DND-41 (cell line): ENCODE measurements at regions not wholly inside any gene's neighbourhood (a gene's known extent, or its start where the extent isn't known, plus 50 kb on each side); places are given as distances from the start of the nearest gene placed in this dataset.

Experiments
- ATAC-seq: fragments of 200-7000 bp; cut with Tn5 transposase; 3 replicates; pipeline ENCODE4 v1.9.1; 2021; ENCODE audit warnings: low read depth; ENCODE audit not compliant: insufficient read depth
- DNase-seq: peaks from one replicate; pipeline ENCODE4 v3.0.0-alpha.2; 2020
- H2AFZ ChIP-seq: 2 replicates; pipeline ENCODE4 v1.6.0; 2012; ENCODE audit warnings: low read depth, low read length
- H3K27ac ChIP-seq: 2 replicates; pipeline ENCODE4 v1.5.1; 2012; ENCODE audit warnings: low read length, inconsistent platforms
- H3K27me3 ChIP-seq: fragments of 200-600 bp; sonication (generic); 2 replicates; pipeline ENCODE4 v1.6.0; 2012; ENCODE audit warnings: low read length, mild to moderate bottlenecking, inconsistent platforms; ENCODE audit not compliant: insufficient read depth, poor library complexity
- H3K36me3 ChIP-seq: 2 replicates; pipeline ENCODE4 v1.5.1; 2012; ENCODE audit warnings: low read length, inconsistent platforms; ENCODE audit not compliant: insufficient read depth
- H3K4me1 ChIP-seq: 2 replicates; pipeline ENCODE4 v1.5.1; 2012; ENCODE audit warnings: mild to moderate bottlenecking, low read length; ENCODE audit not compliant: insufficient read depth
- H3K4me2 ChIP-seq: 2 replicates; pipeline ENCODE4 v1.6.0; 2012; ENCODE audit warnings: mild to moderate bottlenecking, moderate library complexity, low read length, inconsistent platforms; ENCODE audit not compliant: insufficient read depth
- H3K4me3 ChIP-seq, 2 experiments: fragments of 200-600 bp in 1 of 2; shearing (Covaris generic) in 1 of 2; 2 replicates each; pipeline ENCODE4 v1.5.1; 2012 to 2016; ENCODE audit warnings: inconsistent platforms in 2 of 2, low read length in 2 of 2, mild to moderate bottlenecking in 2 of 2, low read depth in 1 of 2, moderate library complexity in 1 of 2
- H3K79me2 ChIP-seq: 2 replicates; pipeline ENCODE4 v1.6.0; 2012; ENCODE audit warnings: low read length, inconsistent platforms; ENCODE audit not compliant: insufficient read depth
- H3K9ac ChIP-seq: 2 replicates; pipeline ENCODE4 v1.6.0; 2012; ENCODE audit warnings: low read depth, mild to moderate bottlenecking, inconsistent platforms, low read length, moderate library complexity
- H3K9me3 ChIP-seq: 2 replicates; pipeline ENCODE4 v1.5.1; 2012; ENCODE audit warnings: low read length, moderate library complexity, mild to moderate bottlenecking, inconsistent platforms; ENCODE audit not compliant: insufficient read depth, severe bottlenecking
- H4K20me1 ChIP-seq: 2 replicates; pipeline ENCODE4 v1.6.0; 2012; ENCODE audit warnings: low read length; ENCODE audit not compliant: insufficient read depth
- EZH2 ChIP-seq: IDR thresholded peaks from 3 replicates; pipeline ENCODE4 v1.6.1; 2012; ENCODE audit warnings: borderline replicate concordance, low read depth, mild to moderate bottlenecking, moderate library complexity, low read length, inconsistent platforms; ENCODE audit not compliant: severe bottlenecking
- TF ChIP-seq, protein P1 (sequence below): IDR thresholded peaks from 2 replicates; pipeline ENCODE4 v1.5.1; 2012; ENCODE audit warnings: borderline replicate concordance, low read length, moderate library complexity, mild to moderate bottlenecking; ENCODE audit not compliant: poor library complexity, severe bottlenecking; ENCODE audit errors: extremely low read depth

GRCh38 chr2:38163579-38163978 is 87.6 kb upstream of the CYP1B1 start:
- DNase-seq (no peak), ATAC-seq (no peak)
- H3K9me3 ChIP-seq, result no peaks in the 10 kb centered on the region
- no peaks in the 10 kb centered on the region for H3K79me2 ChIP-seq
- no peak overlapping the region for H2AFZ ChIP-seq
- H3K27ac ChIP-seq, result no peak overlapping the region
- no peaks in the 10 kb centered on the region; the same call in 1 of the 2 replicates for H4K20me1 ChIP-seq
- no peak overlapping the region for H3K9ac ChIP-seq
- peaks cover 23% of the 10 kb centered on the region for H3K27me3 ChIP-seq
- no peak overlapping the region for H3K4me2 ChIP-seq
- H3K36me3 ChIP-seq, result no peaks in the 10 kb centered on the region
- H3K4me1 ChIP-seq, result no peaks in the 10 kb centered on the region
- TF ChIP-seq, protein P1, sequence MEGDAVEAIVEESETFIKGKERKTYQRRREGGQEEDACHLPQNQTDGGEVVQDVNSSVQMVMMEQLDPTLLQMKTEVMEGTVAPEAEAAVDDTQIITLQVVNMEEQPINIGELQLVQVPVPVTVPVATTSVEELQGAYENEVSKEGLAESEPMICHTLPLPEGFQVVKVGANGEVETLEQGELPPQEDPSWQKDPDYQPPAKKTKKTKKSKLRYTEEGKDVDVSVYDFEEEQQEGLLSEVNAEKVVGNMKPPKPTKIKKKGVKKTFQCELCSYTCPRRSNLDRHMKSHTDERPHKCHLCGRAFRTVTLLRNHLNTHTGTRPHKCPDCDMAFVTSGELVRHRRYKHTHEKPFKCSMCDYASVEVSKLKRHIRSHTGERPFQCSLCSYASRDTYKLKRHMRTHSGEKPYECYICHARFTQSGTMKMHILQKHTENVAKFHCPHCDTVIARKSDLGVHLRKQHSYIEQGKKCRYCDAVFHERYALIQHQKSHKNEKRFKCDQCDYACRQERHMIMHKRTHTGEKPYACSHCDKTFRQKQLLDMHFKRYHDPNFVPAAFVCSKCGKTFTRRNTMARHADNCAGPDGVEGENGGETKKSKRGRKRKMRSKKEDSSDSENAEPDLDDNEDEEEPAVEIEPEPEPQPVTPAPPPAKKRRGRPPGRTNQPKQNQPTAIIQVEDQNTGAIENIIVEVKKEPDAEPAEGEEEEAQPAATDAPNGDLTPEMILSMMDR, result no peak
- TF ChIP-seq EZH2, result no peak
- no peak overlapping the region for H3K4me3 ChIP-seq

- H3K27ac ChIP-seq, result no peak overlapping the region
- no peaks in the 10 kb centered on the region for H3K36me3 ChIP-seq
- no peaks in the 10 kb centered on the region for H3K4me1 ChIP-seq
- peaks cover 28% of the 10 kb centered on the region for H3K27me3 ChIP-seq
- H3K4me2 ChIP-seq, result no peak overlapping the region
- H3K9ac ChIP-seq, result no peak overlapping the region
- no peak overlapping the region for H2AFZ ChIP-seq
- no peaks in the 10 kb centered on the region; the same call in 1 of the 2 replicates for H4K20me1 ChIP-seq
- H3K9me3 ChIP-seq, result no peaks in the 10 kb centered on the region
- no peaks in the 10 kb centered on the region for H3K79me2 ChIP-seq
- ATAC-seq, result no peak
- no peak overlapping the region for H3K4me3 ChIP-seq
- DNase-seq, result no peak
- TF ChIP-seq, protein P1, result no peak
- TF ChIP-seq EZH2, result no peak
These were observed 87.1 kb upstream of the CYP1B1 start for GRCh38 chr2:38163006-38163405.

GRCh38 chr2:38160516-38160915 is 84.6 kb upstream of the CYP1B1 start:
- no peak overlapping the region for H3K4me2 ChIP-seq
- no peak overlapping the region for H3K27ac ChIP-seq
- H3K9me3 ChIP-seq, result no peaks in the 10 kb centered on the region
- no peaks in the 10 kb centered on the region; the same call in 1 of the 2 replicates for H4K20me1 ChIP-seq
- no peak overlapping the region for H3K9ac ChIP-seq
- peaks cover 32% of the 10 kb centered on the region for H3K27me3 ChIP-seq
- TF ChIP-seq, protein P1, result no peak
- no peak for TF ChIP-seq EZH2
- DNase-seq, result no peak
- H3K36me3 ChIP-seq, result no peaks in the 10 kb centered on the region
- ATAC-seq, result no peak
- H3K4me1 ChIP-seq, result no peaks in the 10 kb centered on the region
- H2AFZ ChIP-seq, result no peak overlapping the region
- H3K79me2 ChIP-seq, result no peaks in the 10 kb centered on the region
- no peak overlapping the region for H3K4me3 ChIP-seq

- TF ChIP-seq, protein P1, result no peak
- no peak for TF ChIP-seq EZH2
- no peaks in the 10 kb centered on the region; the same call in 1 of the 2 replicates for H4K20me1 ChIP-seq
- no peak overlapping the region for H3K27ac ChIP-seq
- DNase-seq, result no peak
- peaks cover 32% of the 10 kb centered on the region for H3K27me3 ChIP-seq
- ATAC-seq, result no peak
- H3K4me1 ChIP-seq, result no peaks in the 10 kb centered on the region
- H3K79me2 ChIP-seq, result no peaks in the 10 kb centered on the region
- no peak overlapping the region for H3K9ac ChIP-seq
- no peaks in the 10 kb centered on the region for H3K36me3 ChIP-seq
- H3K4me2 ChIP-seq, result no peak overlapping the region
- H2AFZ ChIP-seq, result no peak overlapping the region
- no peaks in the 10 kb centered on the region for H3K9me3 ChIP-seq
- no peak overlapping the region for H3K4me3 ChIP-seq
These were observed 83.6 kb upstream of the CYP1B1 start for GRCh38 chr2:38159597-38159996.
